ENCODE measurements at regions not wholly inside any gene's neighbourhood (a gene's known extent, or its start where the extent isn't known, plus 50 kb on each side); places are given as distances from the start of the nearest gene placed in this dataset.
"Not testable (repeated sequence)": the region's sequence is repeated elsewhere in the genome, so short reads cannot be mapped to it uniquely, and the experiment has no call there.

DNA sequence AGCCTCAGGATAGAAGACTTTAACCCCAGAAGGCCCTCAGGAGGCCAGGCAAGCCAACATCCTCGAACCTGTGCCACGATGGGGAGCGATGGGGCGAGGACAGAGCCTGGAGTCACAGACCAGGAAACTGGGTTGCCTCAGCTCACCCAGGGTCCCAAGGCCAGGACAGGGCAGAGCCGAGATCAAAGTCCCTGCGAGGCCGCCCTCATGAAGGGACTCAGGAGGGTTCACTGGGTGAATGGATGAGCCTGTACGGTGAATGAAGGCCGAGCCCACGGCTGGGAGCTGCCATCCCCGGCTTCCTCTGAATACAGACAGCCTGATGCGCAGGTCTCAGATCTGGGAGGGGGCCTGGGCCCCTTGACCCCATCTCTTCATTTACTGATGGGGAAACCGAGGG lies 170.1 kb upstream of the FOXD4L5 start:
- not testable (repeated sequence) for DNase-seq (ENCODE audit: low spot score); ATAC-seq

DNA sequence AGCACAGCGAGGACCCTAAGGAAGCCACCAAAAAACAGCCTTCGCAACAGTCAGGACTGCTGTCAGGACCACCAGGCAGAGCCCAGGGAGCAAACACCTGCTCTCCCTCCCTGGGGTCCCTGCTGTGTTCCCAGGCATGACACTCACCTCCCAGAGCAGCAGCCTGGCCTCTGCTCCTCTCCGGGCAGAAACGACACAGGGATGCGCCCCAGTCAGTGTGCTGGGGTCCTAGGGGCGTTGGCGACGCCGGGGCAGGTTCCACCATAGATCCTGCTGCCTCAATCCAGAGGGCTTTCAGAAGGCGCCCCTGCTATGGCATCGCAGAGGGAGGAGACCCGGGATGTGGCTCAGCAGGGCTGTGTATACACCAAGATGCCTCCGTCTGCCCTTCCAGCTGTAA lies 169.7 kb upstream of the FOXD4L5 start:
- DNase-seq (ENCODE audit: low spot score); ATAC-seq: not testable (repeated sequence)

DNA sequence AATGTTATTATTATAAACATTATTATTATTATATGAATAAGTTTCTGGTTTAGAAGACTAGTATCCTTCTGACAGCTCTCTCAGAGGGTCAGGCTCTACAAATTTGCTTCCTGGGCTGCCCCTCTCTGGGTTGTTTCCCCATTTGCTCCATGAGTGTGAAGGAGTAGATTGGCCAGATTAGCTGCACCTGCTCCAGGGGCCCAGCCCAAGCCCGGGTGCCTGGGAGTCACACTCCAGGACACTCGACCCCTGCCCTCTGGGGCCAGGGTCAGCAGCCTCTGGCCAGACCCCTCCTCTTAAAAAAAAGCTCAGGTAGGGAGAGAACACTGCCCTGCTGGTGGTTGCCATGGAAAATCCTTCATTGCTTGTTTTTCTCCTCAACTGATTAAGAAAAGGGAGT lies 169.0 kb upstream of the FOXD4L5 start:
- not testable (repeated sequence) for ATAC-seq; DNase-seq (ENCODE audit: low spot score)

DNA sequence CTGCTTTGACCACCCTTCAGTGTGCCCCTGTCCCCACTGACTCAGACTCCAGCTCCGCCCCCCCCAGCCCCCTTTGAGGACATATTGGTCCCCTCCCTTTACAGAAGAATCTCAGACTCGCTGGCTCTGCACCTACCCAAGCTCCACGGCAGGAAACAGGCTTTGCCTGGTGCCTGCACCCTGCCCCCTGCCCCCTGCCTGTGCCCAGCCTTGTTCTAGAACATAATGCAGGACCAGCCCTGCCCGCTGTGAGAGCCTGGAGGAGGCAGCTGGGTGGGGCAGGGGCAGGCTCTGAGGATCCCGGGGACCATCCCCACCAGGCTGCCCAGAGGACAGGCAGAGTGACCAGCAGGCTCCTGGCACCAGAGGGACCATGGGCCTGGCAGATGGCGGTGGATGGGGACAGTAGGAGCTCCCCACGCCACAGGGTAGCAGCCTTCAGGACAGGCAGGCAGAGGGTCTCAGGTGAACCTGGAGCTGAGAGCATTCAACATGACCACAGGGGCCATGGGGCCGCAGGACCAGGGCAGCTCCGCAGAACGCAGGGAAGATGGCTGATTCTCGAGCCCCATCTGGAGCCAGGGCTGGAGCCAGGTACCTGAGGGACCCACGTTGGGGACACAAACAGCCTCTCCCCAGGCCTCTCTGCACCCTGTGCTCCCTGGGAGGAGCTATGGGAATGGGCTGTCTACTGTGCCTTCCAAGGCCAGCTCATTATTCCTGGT lies 165.0 kb upstream of the FOXD4L5 start:
- not testable (repeated sequence) for ATAC-seq

DNA sequence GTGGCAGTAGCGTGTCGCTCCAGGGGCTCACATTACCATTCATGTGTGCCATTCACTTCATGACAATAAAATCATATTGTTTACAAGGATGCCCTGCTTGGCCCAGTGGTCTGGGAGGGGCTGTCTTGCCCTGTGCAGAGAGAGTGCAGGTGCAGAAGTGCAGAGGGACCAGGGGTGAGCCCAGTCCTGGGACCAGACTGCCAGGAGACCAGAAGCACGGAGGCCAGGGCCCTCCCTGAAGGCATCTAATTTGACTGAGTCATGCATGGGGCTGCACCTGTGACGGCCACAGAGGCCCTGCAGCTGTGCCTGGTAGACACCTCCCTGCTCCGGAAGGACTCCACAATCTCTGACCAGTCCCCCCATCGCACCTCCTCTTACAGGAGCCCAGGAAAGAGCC lies 164.4 kb upstream of the FOXD4L5 start:
- ATAC-seq (no peak), DNase-seq (ENCODE audit: low spot score) (no peak)

More for the DNA sequence above, 165.0 kb upstream of the FOXD4L5 start:
- DNase-seq (ENCODE audit: low spot score): not testable (repeated sequence)

DNA sequence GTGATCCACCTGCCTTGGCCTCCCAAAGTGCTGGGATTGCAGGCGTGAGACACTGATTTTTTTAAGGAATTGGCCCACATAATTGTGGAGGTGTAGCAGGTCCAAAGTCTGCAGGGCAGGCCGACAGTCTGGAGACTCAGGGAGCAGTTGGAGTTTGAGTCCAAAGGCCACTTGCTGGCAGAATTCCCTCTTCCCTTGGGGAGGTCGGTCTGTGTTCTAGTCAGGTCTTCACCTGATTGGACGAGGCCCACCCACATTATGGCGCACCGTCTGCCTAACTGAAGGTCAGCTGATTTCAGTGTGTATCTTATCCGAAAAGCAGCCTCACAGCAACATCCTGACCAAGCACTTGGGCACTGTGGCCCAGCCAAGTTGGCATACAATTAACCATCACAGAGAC lies 162.1 kb upstream of the FOXD4L5 start:
- not testable (repeated sequence) for ATAC-seq; DNase-seq (ENCODE audit: low spot score)

DNA sequence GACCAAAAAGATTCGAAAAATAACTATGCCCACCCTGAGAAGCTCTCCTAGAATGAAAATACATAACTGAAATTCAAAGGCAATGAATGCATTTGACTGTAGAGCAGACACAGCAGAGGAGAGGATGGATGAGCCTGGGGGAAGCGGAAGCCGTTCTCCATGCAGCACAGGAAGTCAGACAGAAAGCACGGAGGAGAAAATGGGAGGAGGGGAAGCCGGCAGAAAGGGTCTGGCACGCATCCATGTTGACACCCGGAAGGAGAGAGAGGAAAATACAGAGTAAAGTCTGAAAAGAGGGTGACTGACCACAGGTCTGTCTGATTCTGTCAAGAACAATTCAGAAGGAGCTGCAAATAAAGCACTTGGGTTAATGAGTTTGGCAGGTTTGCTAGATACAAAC lies 161.0 kb upstream of the FOXD4L5 start:
- not testable (repeated sequence) for DNase-seq (ENCODE audit: low spot score); ATAC-seq

DNA sequence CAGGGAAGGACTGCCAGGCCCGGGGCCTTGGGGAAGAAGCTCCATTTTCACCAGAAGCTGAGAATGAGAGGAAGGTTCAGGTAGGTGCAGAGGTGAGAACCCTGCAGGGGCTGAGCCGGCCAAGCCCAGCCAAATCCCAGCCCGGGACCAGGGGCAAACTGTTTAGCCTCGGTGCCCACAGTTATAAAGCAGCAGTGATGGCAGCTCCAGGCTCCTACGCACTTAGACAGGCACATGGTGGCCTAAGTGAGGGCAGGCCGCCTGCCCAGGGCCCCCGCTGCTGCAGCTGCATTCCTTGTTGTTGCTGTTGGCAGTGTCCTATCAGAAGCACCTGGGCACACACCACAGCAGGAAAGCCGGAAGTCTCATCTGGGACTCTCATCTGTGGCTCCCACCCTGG lies 159.9 kb upstream of the FOXD4L5 start:
- DNase-seq (ENCODE audit: low spot score): no peak
- no peak for ATAC-seq

DNA sequence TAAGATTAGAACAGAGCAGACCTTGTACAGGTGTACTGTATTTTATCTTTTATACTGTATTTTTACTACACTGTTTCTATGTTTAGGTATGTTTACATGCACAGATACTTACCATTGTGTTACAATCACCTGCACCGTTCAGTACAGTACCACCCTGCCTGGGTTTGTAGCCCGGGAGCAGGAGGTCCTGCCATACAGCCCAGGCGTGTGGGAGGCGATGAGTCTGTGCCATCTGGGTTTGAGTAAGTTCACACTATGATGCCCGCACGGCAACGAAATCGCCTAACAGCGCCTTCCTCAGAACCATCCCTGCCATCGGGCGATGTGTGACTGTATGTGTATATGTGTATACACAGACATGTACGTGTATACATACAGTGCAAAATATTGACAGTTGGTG lies 157.1 kb upstream of the FOXD4L5 start:
- not testable (repeated sequence) for ATAC-seq; DNase-seq (ENCODE audit: low spot score)

DNA sequence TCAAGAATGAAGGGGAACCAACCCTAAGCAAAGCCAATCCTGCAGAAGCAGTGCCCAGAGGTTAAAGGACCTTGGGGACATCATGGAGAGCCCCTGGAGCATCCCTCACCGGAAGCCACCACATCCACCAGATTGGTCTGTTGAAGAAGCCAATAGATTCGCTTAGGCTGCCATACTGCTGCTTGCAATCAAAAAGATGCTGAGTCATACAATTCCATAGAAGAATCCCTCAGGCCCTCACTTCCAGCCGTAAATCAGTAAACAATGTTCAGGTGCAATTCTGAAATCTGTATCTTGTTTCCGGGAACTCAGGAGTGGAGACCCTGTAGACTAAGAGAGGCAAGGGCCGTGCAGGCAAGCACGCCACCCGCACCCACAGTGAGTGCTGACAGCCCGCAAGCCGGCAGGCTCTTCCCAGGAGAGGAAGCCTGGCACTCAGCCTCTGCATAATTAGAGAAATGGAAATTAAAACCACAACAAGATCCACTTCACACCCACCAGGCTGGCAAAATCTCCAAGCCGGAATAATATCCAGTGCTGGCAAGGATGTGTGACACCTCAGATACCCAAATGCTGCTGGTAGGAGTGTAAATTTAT lies 156.4 kb upstream of the FOXD4L5 start:
- not testable (repeated sequence) for DNase-seq (ENCODE audit: low spot score); ATAC-seq

DNA sequence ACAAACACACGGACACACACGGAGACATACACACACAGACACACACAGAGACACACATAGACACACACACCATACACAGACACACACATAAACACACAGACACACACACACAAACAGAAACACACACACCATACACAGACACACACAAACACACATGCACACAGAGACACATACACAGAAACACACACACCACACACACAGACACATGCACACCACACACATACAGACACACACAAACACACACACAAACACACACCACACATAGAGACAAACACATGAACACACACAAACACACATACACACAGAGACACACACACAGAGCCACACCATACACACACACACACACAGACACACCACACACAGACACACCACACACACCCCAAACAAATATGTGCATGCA lies 152.7 kb upstream of the FOXD4L5 start:
- DNase-seq (ENCODE audit: low spot score) (no peak), ATAC-seq (no peak)

DNA sequence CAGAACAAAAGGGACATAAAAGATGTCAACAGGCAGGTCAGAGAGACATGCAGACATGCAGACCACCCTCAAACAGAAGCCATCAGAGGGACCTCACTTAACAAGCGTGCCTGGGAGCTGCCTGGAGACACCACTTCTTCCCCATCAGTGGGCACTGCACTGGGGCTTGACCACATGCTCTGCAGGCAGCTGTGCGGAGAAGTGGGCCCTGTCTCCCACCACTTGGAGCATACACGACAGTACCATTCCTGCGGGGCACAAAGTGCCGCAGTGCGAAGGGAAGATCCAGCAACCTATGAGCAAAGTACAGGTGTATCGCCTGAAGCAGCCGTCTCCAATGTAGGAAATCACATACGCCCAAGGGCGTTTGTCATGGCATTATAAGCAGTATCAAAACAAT lies 150.5 kb upstream of the FOXD4L5 start:
- DNase-seq (ENCODE audit: low spot score) (no peak), ATAC-seq (no peak)

DNA sequence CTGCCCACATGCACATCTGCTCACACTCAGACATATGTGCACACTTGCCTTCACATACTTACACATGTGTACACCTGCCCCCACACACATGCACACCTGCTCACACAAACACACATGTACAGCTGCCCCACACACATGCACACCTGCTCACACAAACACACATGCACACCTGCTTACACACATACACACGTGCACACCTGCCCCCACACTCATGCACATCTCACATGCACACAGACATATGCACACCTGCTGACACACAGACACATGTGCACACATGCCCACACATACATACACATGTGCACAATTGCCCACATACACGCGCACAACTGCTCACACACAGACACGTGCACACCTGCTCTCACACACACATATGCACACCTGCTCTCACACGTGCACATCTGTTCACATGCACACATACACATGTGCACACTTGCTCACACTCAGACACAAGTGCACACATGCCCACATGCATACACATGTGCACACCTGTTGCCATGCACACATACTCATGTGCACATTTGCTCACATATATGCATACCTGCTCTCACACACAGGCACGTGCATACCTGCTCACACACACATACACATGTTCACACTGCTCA lies 147.8 kb upstream of the FOXD4L5 start:
- ATAC-seq (no peak), DNase-seq (ENCODE audit: low spot score) (no peak)

DNA sequence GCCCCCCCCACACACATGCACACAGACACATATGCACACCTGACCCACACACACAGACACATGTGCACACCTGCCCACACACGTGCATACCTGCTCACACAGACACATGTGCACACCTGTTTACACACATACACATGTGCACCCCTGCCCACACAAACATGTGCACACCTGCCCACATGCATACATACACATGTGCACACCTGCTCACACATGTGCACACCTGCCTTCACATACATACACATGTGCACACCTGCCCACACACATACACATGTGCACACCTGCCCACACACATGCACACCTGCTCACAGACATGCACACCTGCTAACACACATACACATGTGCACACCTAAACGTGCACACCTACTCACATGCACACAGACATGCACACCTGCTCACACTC lies 147.0 kb upstream of the FOXD4L5 start:
- no peak for ATAC-seq
- no peak for DNase-seq (ENCODE audit: low spot score)

DNA sequence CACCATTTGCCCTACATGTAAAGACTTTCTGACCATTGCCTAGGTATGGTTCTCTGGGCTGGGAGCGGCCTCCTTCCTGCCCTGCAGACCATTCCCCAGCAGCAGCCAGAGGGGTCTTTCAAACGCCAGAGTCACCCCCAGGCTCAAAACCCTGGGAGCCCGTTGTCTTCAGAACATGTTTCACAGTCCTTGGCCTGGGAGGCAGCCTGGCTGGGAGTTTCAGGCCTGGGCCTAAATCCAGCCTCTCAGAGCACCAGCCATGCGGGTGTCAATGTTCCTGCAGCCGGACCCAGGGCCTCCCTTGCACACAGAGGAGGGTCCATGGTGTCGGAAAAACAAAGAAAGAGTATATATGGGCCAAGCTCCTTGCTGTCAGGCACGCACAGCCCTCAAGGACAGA lies 145.2 kb upstream of the FOXD4L5 start:
- DNase-seq (ENCODE audit: low spot score) (no peak), ATAC-seq (no peak)

DNA sequence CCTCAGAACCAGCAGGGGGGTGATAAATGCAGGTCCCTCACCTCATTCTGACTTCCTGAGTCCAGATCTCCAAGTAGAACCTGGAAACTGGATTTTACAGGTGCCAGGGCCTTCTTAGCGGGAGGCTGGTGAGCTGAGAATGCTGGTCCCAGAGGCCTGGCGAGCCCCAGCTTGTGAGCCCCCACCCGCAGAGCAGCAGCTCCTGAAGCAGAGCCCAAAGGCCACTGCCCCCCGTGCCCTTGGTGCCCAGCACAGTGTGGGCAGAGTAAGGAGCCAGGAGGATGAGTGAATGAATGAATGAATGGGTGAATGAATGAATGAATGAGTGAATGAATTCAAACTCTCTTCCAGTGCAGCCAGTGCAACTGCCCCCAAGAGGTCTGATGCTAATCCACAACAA lies 142.4 kb upstream of the FOXD4L5 start:
- not testable (repeated sequence) for DNase-seq (ENCODE audit: low spot score)

DNA sequence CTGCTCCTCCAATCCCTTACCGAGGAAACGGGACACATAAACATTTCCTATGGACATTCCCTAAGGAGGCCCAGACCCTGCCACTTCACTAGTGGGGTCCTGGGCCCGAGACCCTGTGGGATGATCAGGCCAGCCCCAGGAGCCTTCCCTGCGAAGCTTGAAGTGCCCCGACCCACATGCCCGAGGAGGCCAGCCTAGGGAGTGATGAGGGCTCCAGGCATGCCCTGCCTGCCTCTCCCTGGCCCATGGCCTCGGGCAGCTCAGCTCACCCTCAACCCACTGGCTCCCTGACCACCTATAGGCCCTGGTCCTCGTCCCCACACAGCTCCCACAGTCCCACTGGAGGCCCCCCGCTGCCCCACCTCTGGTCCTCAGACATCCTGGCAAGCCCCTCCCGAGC lies 141.8 kb upstream of the FOXD4L5 start:
- not testable (repeated sequence) for ATAC-seq; DNase-seq (ENCODE audit: low spot score)

More for the DNA sequence above, 142.4 kb upstream of the FOXD4L5 start:
- ATAC-seq: not testable (repeated sequence)

DNA sequence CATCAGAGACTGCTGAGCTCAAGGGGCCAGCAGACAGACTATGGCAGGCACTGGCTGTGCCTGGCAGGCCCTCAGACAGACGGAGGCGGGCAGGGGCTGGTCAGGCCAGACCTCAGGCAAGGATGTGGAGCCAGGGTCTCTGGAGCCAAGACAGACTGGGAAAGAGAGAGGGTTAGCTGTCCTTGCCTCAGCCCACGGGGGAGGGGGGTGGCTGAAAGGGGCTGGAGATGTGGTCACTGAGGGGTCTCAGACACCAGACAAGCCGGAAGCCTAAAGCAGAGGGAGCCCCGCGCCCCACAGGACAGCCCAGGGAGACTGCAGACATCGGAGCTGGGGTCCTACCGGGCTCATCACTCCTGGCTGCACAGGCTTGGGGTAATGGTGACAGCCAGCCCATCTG lies 141.2 kb upstream of the FOXD4L5 start:
- DNase-seq (ENCODE audit: low spot score): no peak

DNA sequence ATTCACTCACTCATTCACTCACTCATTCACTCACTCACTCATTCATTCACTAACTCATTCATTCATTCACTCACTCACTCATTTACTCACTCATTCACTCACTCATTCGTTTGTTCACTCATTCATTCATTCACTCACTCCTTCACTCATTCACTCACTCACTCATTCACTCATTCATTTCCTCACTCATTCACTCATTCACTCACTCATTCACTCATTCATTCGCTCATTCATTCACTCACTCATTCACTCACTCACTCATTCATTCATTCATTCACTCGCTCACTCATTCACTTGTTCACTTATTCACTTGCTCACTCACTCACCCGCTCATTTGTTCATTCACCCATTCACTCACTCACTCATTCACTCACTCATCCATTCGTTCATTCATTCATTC lies 140.2 kb upstream of the FOXD4L5 start:
- not testable (repeated sequence) for DNase-seq (ENCODE audit: low spot score); ATAC-seq

More for the DNA sequence above, 141.2 kb upstream of the FOXD4L5 start:
- ATAC-seq: no peak

DNA sequence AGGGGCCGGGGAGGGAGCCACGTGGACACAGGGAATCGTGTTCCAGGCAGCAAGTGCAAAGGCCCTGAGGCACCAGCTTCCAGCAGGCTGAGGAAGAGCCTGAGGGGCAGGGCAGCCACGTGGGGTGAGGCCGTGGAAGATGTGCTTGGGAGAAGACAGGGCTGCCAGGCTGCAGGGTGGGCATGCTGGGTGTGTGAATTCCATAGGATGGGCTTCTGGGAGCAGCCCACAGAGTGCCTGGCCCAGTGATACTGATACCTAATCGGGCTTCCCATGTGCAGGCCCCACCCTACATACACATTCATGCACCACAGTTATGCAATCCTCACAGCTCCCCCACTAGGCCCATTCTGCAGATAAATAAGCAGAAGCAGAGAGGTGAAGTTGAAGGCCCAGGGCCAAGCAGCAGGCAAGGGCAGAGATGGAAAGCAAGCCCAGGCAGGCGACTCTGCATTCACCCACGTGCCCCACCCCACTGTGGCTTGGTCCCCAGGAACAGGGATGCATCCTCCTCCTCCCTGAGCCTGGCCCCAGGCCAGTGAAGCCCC lies 139.5 kb upstream of the FOXD4L5 start:
- not testable (repeated sequence) for ATAC-seq; DNase-seq (ENCODE audit: low spot score)

DNA sequence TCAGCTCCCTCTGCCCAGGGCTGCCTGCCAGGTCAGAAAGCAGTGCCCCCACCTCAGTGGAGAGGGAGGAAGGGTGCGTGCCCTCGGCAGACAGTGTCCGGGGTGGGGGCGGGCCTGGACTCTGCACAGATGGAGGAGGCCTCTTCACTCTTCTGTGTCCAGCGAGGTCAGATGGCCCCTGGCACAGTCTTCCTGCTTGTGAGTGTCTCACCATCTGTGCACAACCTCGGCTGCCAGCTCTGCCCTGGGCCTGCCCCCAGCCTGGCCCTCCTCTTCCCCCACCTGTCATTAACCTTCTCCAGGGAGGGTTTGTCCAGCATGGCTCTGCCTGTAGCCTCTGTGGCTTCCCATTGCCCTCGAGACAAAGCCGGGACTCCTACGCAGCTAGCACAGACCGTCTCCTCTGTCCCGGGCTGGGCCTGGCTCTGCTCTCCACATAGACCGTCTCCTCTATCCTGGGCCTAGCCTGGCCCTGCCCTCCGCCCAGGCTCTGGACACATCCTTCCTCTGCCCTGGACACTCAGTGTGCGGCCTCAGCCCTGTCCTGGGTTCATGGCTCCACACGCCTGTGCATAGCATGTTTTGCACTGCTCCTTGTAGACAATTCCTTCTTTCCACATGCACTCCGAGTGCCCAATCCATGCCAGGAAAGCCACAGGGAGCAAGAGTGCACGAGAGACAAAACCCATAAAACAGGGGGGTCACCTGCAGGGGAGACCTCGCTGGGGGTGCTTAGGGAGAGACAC lies 138.9 kb upstream of the FOXD4L5 start:
- not testable (repeated sequence) for DNase-seq (ENCODE audit: low spot score); ATAC-seq

Data from left lobe of liver (tissue), 2 donors.